GM19193 (cell line): ENCODE measurements at regions not wholly inside any gene's neighbourhood (a gene's known extent, or its start where the extent isn't known, plus 50 kb on each side); places are given as distances from the start of the nearest gene placed in this dataset.

Source experiments
- POLR2A ChIP-seq: IDR thresholded peaks from 4 replicates; pipeline ENCODE4 v1.6.1; 2011; ENCODE audit not compliant: insufficient read depth, insufficient read length; ENCODE audit errors: extremely low read depth

- TF ChIP-seq POLR2A, result no peak
Measured at GRCh38 chr21:43343095-43343991, 83.6 kb downstream of the SIK1 start.

GRCh38 chr21:43342301-43342881, 84.5 kb downstream of the SIK1 start:
- no peak for TF ChIP-seq POLR2A

- TF ChIP-seq POLR2A, result no peak
Measured at GRCh38 chr21:43341378-43342161, 85.4 kb downstream of the SIK1 start.

- no peak for TF ChIP-seq POLR2A
Measured at GRCh38 chr21:43340491-43341377, 86.2 kb downstream of the SIK1 start.

DNA sequence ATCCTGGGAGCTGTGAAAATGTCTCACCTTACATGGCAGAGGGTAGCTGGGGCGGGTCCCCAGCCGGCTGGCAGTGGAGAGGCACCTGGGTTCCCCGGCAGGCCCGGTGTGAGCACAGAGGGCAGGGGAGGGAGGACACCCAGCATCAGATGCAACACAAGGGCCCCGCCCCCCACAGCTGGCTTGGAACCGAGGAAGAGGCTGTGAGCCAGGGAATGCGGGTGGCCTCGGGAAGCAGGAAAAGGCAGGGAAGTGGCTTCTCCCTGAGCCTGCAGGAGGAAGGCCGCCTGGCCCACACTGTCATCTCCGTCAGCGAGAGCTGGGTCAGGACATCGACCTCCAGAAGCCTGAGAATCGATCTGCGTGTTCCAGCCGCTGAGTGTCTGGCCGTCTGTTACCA, 87.3 kb downstream of the SIK1 start:
- TF ChIP-seq POLR2A, result no peak

DNA sequence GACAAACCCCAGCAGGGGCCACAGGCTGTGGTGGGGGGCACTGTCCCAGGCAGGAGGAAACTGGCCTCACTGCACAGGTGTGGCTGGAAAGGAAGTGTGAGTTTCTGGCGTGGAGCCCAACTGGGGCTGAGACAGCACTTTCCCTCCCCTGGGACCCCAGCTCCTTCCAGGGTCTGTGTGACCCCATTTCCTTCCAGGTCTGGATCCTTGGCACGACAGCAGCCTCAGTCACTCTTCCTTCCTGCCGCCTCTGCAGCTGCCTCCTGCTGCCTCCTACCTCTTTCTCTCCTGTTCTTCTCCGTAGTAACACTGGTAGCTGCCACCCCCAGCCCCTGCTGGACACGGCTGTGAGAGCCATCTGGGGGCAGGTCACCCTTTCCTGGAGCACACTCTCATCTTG, 88.0 kb downstream of the SIK1 start:
- no peak for TF ChIP-seq POLR2A

- TF ChIP-seq POLR2A, result no peak
Measured at GRCh38 chr21:43337901-43338655, 88.9 kb downstream of the SIK1 start.

DNA sequence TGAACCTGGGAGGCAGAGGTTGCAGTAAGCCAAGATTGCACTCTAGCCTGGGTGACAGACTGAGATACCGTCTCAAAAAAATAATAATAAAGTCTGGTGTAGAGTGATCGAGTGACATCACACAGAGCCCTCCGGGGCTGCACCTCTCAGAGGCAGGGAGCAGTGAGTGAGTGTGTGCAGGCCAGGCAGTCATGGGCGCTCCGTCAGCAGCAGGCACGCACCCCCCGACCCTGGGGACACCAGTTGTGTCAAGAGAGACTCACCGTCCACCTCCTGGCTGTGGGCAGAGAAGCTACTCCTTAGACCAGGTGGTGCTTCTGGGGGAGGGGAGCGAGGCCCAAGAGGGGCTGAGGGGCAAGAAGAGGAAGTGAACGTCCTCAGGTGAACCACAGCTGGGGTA, 91.8 kb downstream of the SIK1 start:
- TF ChIP-seq POLR2A, result no peak

DNA sequence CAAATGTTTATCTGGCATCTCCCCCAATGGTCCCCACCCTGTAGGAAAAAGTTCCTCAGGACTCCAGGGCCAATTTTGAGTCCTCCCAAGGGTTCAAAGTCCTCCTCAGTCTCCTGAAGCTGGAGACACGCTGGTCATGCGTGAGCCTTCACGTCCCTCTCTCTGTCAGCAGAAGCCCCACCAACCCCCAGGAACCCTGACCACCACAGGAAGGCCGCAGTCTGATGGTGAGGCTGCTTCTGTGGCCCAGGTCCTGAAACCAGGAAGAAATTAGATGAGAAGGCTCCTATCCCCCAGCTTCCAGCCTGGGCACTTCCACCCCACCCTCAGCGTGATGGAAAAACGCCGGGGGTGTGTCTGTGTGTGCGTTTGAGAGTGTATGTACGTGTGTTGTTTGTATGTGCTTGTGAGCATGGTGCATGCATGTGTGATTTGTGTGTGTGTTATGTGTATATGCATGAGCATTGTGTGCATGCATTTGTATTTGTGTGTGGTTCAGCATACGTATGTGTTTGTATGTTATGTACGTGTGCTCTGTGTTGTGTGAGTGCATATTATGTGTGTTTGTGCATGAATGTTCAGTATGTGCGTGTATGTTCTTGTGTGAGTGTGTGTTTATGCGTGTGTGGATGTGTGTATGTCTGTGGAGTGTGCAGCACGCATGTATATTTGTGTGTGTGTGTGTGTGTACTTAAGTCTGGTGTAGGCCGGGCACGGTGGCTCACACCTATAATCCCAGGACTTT, 92.5 kb downstream of the SIK1 start:
- no peak for TF ChIP-seq POLR2A

DNA sequence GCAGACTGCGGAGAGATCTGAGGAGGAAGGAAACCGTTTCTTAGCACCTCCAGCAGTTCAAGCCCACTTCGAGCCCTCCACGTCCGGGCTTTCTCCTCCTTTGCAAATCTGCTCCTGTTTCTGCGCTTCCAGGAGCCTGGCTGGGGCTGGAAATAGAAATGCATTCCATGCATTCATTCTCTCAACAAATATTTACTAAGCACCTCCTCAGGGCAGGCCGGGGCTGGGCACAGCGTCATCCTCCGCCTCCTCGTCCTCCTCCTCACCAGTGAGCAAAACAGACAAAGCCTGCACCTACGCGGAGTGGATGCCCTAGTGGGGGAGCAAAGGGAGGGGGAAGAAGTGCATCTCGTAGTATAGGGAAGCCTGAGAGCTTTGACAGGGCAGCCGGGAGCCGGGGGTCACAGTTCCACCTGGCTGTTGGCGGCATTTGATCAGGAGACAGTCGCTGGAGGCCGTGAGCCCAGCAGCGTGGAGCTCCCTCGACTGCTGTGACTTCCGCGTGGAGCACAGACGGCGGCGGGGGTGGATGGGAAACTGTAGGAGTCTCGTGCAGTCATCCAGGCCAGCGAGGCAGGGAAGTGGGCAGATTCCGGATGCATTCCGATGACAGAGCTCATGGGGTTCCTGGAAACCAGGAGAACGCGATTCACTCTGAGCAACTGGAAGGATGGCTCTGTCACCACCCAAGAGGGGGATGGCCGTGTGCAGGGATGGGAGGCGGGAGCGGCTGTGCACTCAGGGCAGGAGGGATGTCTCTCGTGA, 93.5 kb downstream of the SIK1 start:
- TF ChIP-seq POLR2A, result no peak

GRCh38 chr21:43332861-43333297, 94.1 kb downstream of the SIK1 start:
- no peak for TF ChIP-seq POLR2A
